ENCODE measurements at regions not wholly inside any gene's neighbourhood (a gene's known extent, or its start where the extent isn't known, plus 50 kb on each side); places are given as distances from the start of the nearest gene placed in this dataset.

- Histone ChIP-seq H3K27me3 (ENCODE audit: insufficient read depth, low read length) (no peaks in the 10 kb centered on the region), H3K9ac (ENCODE audit: extremely low read depth, insufficient read length, low read length) (no peak overlapping the region), H3T11ph (ENCODE audit: low read length) (no peak overlapping the region), H3K23me2 (ENCODE audit: insufficient read length, low read depth, low read length, poor library complexity, severe bottlenecking) (no peaks in the 10 kb centered on the region), H4K91ac (ENCODE audit: insufficient read length, low read depth, low read length) (no peak overlapping the region), H3K27ac (ENCODE audit: insufficient read length, low read depth, low read length) (no peak overlapping the region), H2BK5ac (ENCODE audit: insufficient read length, low read length) (no peak overlapping the region), H4K20me1 (ENCODE audit: control insufficient read depth, insufficient read depth, insufficient read length) (no peaks in the 10 kb centered on the region), H3K79me1 (ENCODE audit: insufficient read depth, low read depth, low read length, poor library complexity, severe bottlenecking) (no peaks in the 10 kb centered on the region), H3K56ac (ENCODE audit: insufficient read length, low read depth, low read length) (no peak overlapping the region), H3K18ac (ENCODE audit: insufficient read length, low read depth, low read length) (no peak overlapping the region), H4K5ac (ENCODE audit: insufficient read length, low read depth, low read length) (no peak overlapping the region), H2BK20ac (ENCODE audit: low read depth, low read length, poor library complexity, severe bottlenecking) (no peak overlapping the region), H3K79me2 (ENCODE audit: insufficient read depth, low read length) (no peaks in the 10 kb centered on the region), H3K4me1 (ENCODE audit: insufficient read depth, low read length) (no peaks in the 10 kb centered on the region), H3K4ac (ENCODE audit: low read depth, low read length) (no peak overlapping the region), H2BK15ac (ENCODE audit: low read depth, low read length) (no peak overlapping the region), H2AFZ (ENCODE audit: low read length) (no peak overlapping the region), H2BK12ac (ENCODE audit: insufficient read length, low read depth, low read length) (no peak overlapping the region), H2AK5ac (ENCODE audit: insufficient read length, low read length) (no peak overlapping the region), H4K8ac (replicated peaks; ENCODE audit: insufficient read length, low read depth, low read length) (no peak overlapping the region), H3K9me3 (ENCODE audit: control insufficient read depth, low read depth, low read length) (no peaks in the 10 kb centered on the region), H3K14ac (ENCODE audit: insufficient read depth, low read length) (no peak overlapping the region), H3K23ac (ENCODE audit: insufficient read length, low read depth, low read length) (no peak overlapping the region), H3K4me2 (ENCODE audit: insufficient read depth, insufficient read length, low read length) (no peak overlapping the region), H2BK120ac (ENCODE audit: low read depth, low read length, poor library complexity, severe bottlenecking) (no peak overlapping the region)
- no CpG with 5 or more reads among the region's 6 CpGs for WGBS (ENCODE audit: extremely low coverage, insufficient read length, low lambda C conversion rate)
- no peak overlapping the region for H3K27ac Mint-ChIP-seq
- TF ChIP-seq CTCF (conservative IDR thresholded peaks at IDR 0.05): no peak
- DNase-seq: no peak
- no peaks in the 10 kb centered on the region; the same call in 1 of the 2 replicates for H3K27me3 Mint-ChIP-seq (ENCODE audit: low read depth)
- H3K9me3 Mint-ChIP-seq: peaks cover 3 to 7% of the 10 kb centered on the region in 2 experiments; a peak in 4 of 5 replicates
- H3K4me1 Mint-ChIP-seq: no peaks in the 10 kb centered on the region; a peak in 1 of 4 replicates
- H3K36me3 Mint-ChIP-seq (ENCODE audit: insufficient read depth in 1 of 3, low read depth in 3 of 3): peaks cover 0 to 5% (median 0%) of the 10 kb centered on the region in 3 experiments; a peak in 1 of 7 replicates
- H3K4me3 Mint-ChIP-seq: no peak overlapping the region
Measured at GRCh38 chr15:45831787-45832186, 197.0 kb downstream of the SQOR start.

Data from H9 (cell line).